ENCODE measurements at regions not wholly inside any gene's neighbourhood (a gene's known extent, or its start where the extent isn't known, plus 50 kb on each side); places are given as distances from the start of the nearest gene placed in this dataset.

- TF ChIP-seq CTCF (IDR thresholded peaks at IDR 0.05): no peak
- no peak for TF ChIP-seq POLR2AphosphoS5 (IDR thresholded peaks at IDR 0.05)
- no peak for TF ChIP-seq EP300 (IDR thresholded peaks at IDR 0.05)
Measured at GRCh38 chr2:7878786-7879482, 802.9 kb upstream of the ID2 start.

All from esophagus muscularis mucosa (tissue), 4 donors.